GM12878 (cell line): ENCODE measurements at regions not wholly inside any gene's neighbourhood (a gene's known extent, or its start where the extent isn't known, plus 50 kb on each side); places are given as distances from the start of the nearest gene placed in this dataset.

Experiments
- ATAC-seq: fragments of 200-7000 bp; cut with Tn5 transposase; 3 replicates; pipeline ENCODE4 v1.9.1; 2020; ENCODE audit warnings: mild to moderate bottlenecking, moderate library complexity
- BruUV-seq: library from RNA; stranded (reverse); fragments of 400-500 nt; replicated peaks from 2 replicates; lab custom pipeline; 2021; lab: Mats Ljungman, UMichigan
- CTCF ChIA-PET: fragments of 300-600 bp; sonication (Branson Sonifier 250); formaldehyde crosslinking; extraction: SDS; loops from one replicate; lab custom pipeline; 2021; ENCODE audit warnings: inconsistent platforms; lab: Yijun Ruan, JAX
- POLR2A ChIA-PET: fragments of 350-600 bp; formaldehyde crosslinking; extraction: SDS; loops from one replicate; lab custom pipeline; 2021; ENCODE audit warnings: inconsistent platforms; lab: Charles Lee
- RAD21 ChIA-PET: fragments of 300-600 bp; sonication (Branson Sonifier 250); formaldehyde crosslinking; loops from one replicate; lab custom pipeline; 2023; ENCODE audit warnings: antibody characterized with exemption; ENCODE audit not compliant: unreplicated experiment; lab: Charles Lee
- SMC1A ChIA-PET: fragments of 300-600 bp; sonication (Branson Sonifier 250); formaldehyde crosslinking; loops from one replicate; lab custom pipeline; 2023; ENCODE audit not compliant: unreplicated experiment, uncharacterized antibody; lab: Charles Lee
- DNase-seq: peaks from one replicate; pipeline ENCODE4 v3.0.0-alpha.2; 2011; ENCODE audit warnings: low read depth, low spot score
- FAIRE-seq: peaks from 3 replicates; lab custom pipeline; 2011; peaks lifted over from hg19 to GRCh38; lab: Jason Lieb, UNC
- H2AFZ ChIP-seq: 2 replicates; pipeline ENCODE4 v1.6.0; 2011; ENCODE audit warnings: low read depth, low read length, control low read depth; ENCODE audit not compliant: control insufficient read depth
- H3K27ac ChIP-seq: 2 replicates; pipeline ENCODE4 v1.5.1; 2011; ENCODE audit warnings: control low read depth; ENCODE audit not compliant: control insufficient read depth, insufficient read depth
- H3K27me3 ChIP-seq, 2 experiments: replicated peaks in 1 of 2; 2 replicates each; pipeline versions ENCODE4 v1.6.0 to v1.6.1; 2011; ENCODE audit warnings: low read length in 1 of 2; ENCODE audit not compliant: control insufficient read depth in 2 of 2, insufficient read depth in 2 of 2
- H3K36me3 ChIP-seq, 2 experiments: 2 replicates each; pipeline ENCODE4 v1.5.1; 2011; ENCODE audit warnings: low read length in 1 of 2; ENCODE audit not compliant: control insufficient read depth in 2 of 2, insufficient read depth in 2 of 2
- H3K4me1 ChIP-seq: 2 replicates; pipeline ENCODE4 v1.6.1; 2011; ENCODE audit warnings: mild to moderate bottlenecking, low read length, moderate library complexity, mixed read lengths; ENCODE audit not compliant: control insufficient read depth, insufficient read depth
- H3K4me2 ChIP-seq: 2 replicates; pipeline ENCODE4 v1.6.0; 2011; ENCODE audit warnings: control low read depth; ENCODE audit not compliant: control insufficient read depth, insufficient read depth
- H3K4me3 ChIP-seq: fragments of 200-600 bp; sonication (generic); 2 replicates; pipeline ENCODE4 v1.5.1; 2016
- H3K79me2 ChIP-seq: 2 replicates; pipeline ENCODE4 v1.6.0; 2011; ENCODE audit warnings: low read length; ENCODE audit not compliant: control insufficient read depth, insufficient read depth
- H3K9ac ChIP-seq: 2 replicates; pipeline ENCODE4 v1.8.0; 2011; ENCODE audit warnings: low read length, control low read depth, mixed read lengths; ENCODE audit not compliant: control insufficient read depth, insufficient read depth
- H3K9me3 ChIP-seq: replicated peaks from 3 replicates; pipeline ENCODE4 v1.5.1; 2011; ENCODE audit warnings: mild to moderate bottlenecking, low read length; ENCODE audit not compliant: control insufficient read depth, insufficient read depth
- H4K20me1 ChIP-seq: 2 replicates; pipeline ENCODE4 v1.6.0; 2011; ENCODE audit not compliant: control insufficient read depth, insufficient read depth
- BMI1 ChIP-seq: fragments of 450-650 bp; IDR thresholded peaks from 2 replicates; pipeline ENCODE4 v1.6.1; 2016; ENCODE audit warnings: mild to moderate bottlenecking, moderate library complexity, borderline replicate concordance
- FOXK2 ChIP-seq: fragments of 450-650 bp; IDR thresholded peaks from 2 replicates; pipeline ENCODE4 v1.6.1; 2017; ENCODE audit warnings: mild to moderate bottlenecking, moderate library complexity
- MEF2A ChIP-seq: IDR thresholded peaks from 2 replicates; pipeline ENCODE4 v1.6.1; 2011; ENCODE audit warnings: low read depth, mild to moderate bottlenecking, low read length, moderate library complexity; ENCODE audit not compliant: insufficient read depth
- NFXL1 ChIP-seq: fragments of 450-650 bp; IDR thresholded peaks from 2 replicates; pipeline ENCODE4 v1.6.1; 2017; ENCODE audit warnings: antibody characterized with exemption, mild to moderate bottlenecking, borderline replicate concordance
- NR2F1 ChIP-seq: fragments of 450-650 bp; conservative IDR thresholded peaks from 2 replicates; pipeline ENCODE4 v1.6.1; 2017; ENCODE audit warnings: mild to moderate bottlenecking
- RAD51 ChIP-seq: fragments of 450-650 bp; IDR thresholded peaks from 2 replicates; pipeline ENCODE4 v1.6.1; 2016; ENCODE audit warnings: moderate library complexity, mild to moderate bottlenecking, inconsistent platforms
- RELB ChIP-seq: fragments of 450-650 bp; IDR thresholded peaks from 2 replicates; pipeline ENCODE4 v1.6.1; 2017; ENCODE audit warnings: low read depth, mild to moderate bottlenecking, moderate library complexity
- SIX5 ChIP-seq: IDR thresholded peaks from 2 replicates; pipeline ENCODE4 v1.6.1; 2011; ENCODE audit warnings: mild to moderate bottlenecking, low read depth, low read length, moderate library complexity; ENCODE audit not compliant: severe bottlenecking
- SMARCA5 ChIP-seq: fragments of 450-650 bp; IDR thresholded peaks from 2 replicates; pipeline ENCODE4 v1.6.1; 2017; ENCODE audit warnings: mild to moderate bottlenecking
- SREBF1 ChIP-seq: IDR thresholded peaks from 2 replicates; pipeline ENCODE4 v1.6.1; 2012; ENCODE audit warnings: mild to moderate bottlenecking, low read length
- SREBF2 ChIP-seq: IDR thresholded peaks from 2 replicates; pipeline ENCODE4 v1.6.1; 2012; ENCODE audit warnings: mild to moderate bottlenecking, low read length
- SRF ChIP-seq, 2 experiments: IDR thresholded peaks; 2 replicates each; pipeline ENCODE4 v1.6.1; 2011; ENCODE audit warnings: low read depth in 2 of 2, low read length in 2 of 2, mild to moderate bottlenecking in 1 of 2, moderate library complexity in 1 of 2
- ZBTB33 ChIP-seq: fragments of 450-650 bp; IDR thresholded peaks from 2 replicates; pipeline ENCODE4 v1.6.1; 2017; ENCODE audit warnings: mild to moderate bottlenecking
- WGBS: methylation state at CpG from one replicate; pipeline ENCODE4 v1.1.6; 2016; ENCODE audit warnings: low lambda C conversion rate; ENCODE audit not compliant: insufficient replicate concordance, insufficient coverage; ENCODE audit errors: missing lambda C conversion rate; 5-methylcytosine and 5-hydroxymethylcytosine counted together
- in situ Hi-C: fragments of 300-500 bp; cut with MboI; formaldehyde crosslinking; loops from 9 replicates; pipeline ENCODE4 v1.14.3; 2018; ENCODE audit warnings: mixed read lengths
- intact Hi-C: fragments of 100-400 bp; cut with micrococcal nuclease; formaldehyde crosslinking; loops from one replicate; pipeline ENCODE4 v1.14.2; 2022; ENCODE audit not compliant: unreplicated experiment
- TF ChIP-seq, protein P1 (sequence below): fragments of 450-650 bp; formaldehyde crosslinking; IDR thresholded peaks from 2 replicates; pipeline ENCODE4 v1.5.0; 2022; ENCODE audit warnings: mild to moderate bottlenecking, missing genetic modification characterization
- TF ChIP-seq, protein P2 (sequence below): IDR thresholded peaks from 2 replicates; pipeline ENCODE4 v1.6.1; 2011; ENCODE audit warnings: borderline replicate concordance, low read depth, mild to moderate bottlenecking, moderate library complexity, low read length; ENCODE audit not compliant: insufficient read depth, poor library complexity, severe bottlenecking

DNA sequence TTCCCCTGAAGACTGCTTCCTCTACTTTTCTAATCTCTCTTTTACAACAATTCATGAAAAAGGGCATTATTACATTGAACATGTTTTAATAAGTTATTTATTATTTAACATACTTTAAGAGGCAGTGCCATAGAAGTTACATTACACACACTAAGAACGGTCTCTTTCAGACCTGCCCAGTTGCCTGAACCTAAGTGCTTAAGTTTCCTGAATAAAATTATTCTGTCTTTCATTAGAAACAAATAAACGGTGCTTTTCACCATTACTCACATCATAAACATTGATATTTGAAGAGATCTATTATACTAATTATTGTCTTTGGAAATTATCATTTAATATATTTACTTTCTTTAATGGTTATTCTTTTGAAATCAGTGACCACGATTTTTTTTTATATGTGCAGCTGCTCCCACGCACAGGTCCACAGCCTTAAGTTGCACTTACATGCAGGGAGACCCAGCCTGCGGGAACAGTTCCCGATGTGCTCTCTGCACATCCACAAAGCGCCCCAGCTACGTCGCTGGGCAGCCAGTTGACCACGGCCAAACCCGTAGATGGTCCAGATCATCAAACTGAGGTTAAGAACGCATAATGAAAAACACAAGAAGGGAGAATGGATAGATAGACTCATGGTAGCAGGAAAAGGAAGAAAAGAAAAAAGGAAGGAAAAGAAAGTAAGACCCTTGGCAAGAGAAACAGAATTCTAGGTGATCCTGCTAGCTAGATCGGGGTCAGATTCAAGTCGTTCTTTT is 437.0 kb upstream of the MGMT start:
- CTCF ChIA-PET: no interaction called here
- RAD21 ChIA-PET: no interaction called here
- no peak overlapping the region for H2AFZ ChIP-seq
- no peaks in the 10 kb centered on the region; a peak in 1 of 4 replicates for H3K27me3 ChIP-seq
- no TSS peak for BruUV-seq
- H3K9ac ChIP-seq: no peak overlapping the region
- no peaks in the 10 kb centered on the region for H3K4me1 ChIP-seq
- no peak for TF ChIP-seq SMARCA5
- no peak for TF ChIP-seq SRF (IDR thresholded peaks at IDR 0.05; ENCODE audit: low read depth in 2 of 2, low read length in 2 of 2)
- no peak for TF ChIP-seq NR2F1
- TF ChIP-seq NFXL1: no peak
- no peak for TF ChIP-seq ZBTB33
- TF ChIP-seq SREBF2: no peak
- TF ChIP-seq, protein P1, sequence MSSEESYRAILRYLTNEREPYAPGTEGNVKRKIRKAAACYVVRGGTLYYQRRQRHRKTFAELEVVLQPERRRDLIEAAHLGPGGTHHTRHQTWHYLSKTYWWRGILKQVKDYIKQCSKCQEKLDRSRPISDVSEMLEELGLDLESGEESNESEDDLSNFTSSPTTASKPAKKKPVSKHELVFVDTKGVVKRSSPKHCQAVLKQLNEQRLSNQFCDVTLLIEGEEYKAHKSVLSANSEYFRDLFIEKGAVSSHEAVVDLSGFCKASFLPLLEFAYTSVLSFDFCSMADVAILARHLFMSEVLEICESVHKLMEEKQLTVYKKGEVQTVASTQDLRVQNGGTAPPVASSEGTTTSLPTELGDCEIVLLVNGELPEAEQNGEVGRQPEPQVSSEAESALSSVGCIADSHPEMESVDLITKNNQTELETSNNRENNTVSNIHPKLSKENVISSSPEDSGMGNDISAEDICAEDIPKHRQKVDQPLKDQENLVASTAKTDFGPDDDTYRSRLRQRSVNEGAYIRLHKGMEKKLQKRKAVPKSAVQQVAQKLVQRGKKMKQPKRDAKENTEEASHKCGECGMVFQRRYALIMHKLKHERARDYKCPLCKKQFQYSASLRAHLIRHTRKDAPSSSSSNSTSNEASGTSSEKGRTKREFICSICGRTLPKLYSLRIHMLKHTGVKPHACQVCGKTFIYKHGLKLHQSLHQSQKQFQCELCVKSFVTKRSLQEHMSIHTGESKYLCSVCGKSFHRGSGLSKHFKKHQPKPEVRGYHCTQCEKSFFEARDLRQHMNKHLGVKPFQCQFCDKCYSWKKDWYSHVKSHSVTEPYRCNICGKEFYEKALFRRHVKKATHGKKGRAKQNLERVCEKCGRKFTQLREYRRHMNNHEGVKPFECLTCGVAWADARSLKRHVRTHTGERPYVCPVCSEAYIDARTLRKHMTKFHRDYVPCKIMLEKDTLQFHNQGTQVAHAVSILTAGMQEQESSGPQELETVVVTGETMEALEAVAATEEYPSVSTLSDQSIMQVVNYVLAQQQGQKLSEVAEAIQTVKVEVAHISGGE (CRISPR knock-in tag): no peak
- TF ChIP-seq SIX5: no peak
- no peak for TF ChIP-seq RAD51
- no peak for TF ChIP-seq MEF2A
- no peak for TF ChIP-seq SREBF1
- TF ChIP-seq BMI1: no peak
- TF ChIP-seq, protein P2, sequence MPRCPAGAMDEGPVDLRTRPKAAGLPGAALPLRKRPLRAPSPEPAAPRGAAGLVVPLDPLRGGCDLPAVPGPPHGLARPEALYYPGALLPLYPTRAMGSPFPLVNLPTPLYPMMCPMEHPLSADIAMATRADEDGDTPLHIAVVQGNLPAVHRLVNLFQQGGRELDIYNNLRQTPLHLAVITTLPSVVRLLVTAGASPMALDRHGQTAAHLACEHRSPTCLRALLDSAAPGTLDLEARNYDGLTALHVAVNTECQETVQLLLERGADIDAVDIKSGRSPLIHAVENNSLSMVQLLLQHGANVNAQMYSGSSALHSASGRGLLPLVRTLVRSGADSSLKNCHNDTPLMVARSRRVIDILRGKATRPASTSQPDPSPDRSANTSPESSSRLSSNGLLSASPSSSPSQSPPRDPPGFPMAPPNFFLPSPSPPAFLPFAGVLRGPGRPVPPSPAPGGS: no peak
- TF ChIP-seq RELB: no peak
- no peak for TF ChIP-seq FOXK2
- 46% methylated on average over 14 of the region's 14 CpGs for WGBS
- no peaks in the 10 kb centered on the region for H3K79me2 ChIP-seq
- H3K27ac ChIP-seq: no peak overlapping the region
- POLR2A ChIA-PET: no interaction called here
- in situ Hi-C loops: loop anchor here (25.0 kb wide), 1 partner anchor 1082 kb away; the partner anchor contains the start of gene C10orf143
- FAIRE-seq: no peak
- no peak for ATAC-seq
- no peaks in the 10 kb centered on the region for H4K20me1 ChIP-seq
- H3K4me3 ChIP-seq: no peak overlapping the region
- no peak for DNase-seq
- intact Hi-C loops: loop anchor here (2.0 to 5.0 kb wide), 2 partner anchors 303 to 937 kb away; no protein-coding TSS in a partner anchor
- H3K4me2 ChIP-seq: no peak overlapping the region
- H3K36me3 ChIP-seq: no peaks in the 10 kb centered on the region
- SMC1A ChIA-PET: interaction anchor here (1.4 kb wide), 1 partner anchor 1098 kb away, joined by 3 read pairs; no protein-coding TSS in a partner anchor
- H3K9me3 ChIP-seq: no peaks in the 10 kb centered on the region
